MM.1S (cell line): ENCODE measurements at regions not wholly inside any gene's neighbourhood (a gene's known extent, or its start where the extent isn't known, plus 50 kb on each side); places are given as distances from the start of the nearest gene placed in this dataset.

Source experiments
- DNase-seq: peaks from one replicate; pipeline ENCODE4 v3.0.0-alpha.2; 2015
- H2AFZ ChIP-seq: fragments of 300-600 bp; sonication (generic); 2 replicates; pipeline ENCODE4 v1.6.0; 2016; ENCODE audit warnings: antibody characterized with exemption, low read length
- H3F3A ChIP-seq: fragments of 300-600 bp; sonication (generic); 2 replicates; pipeline ENCODE4 v1.6.1; 2016; ENCODE audit warnings: mild to moderate bottlenecking, antibody characterized with exemption, low read length, moderate library complexity, mixed read lengths; ENCODE audit not compliant: insufficient read depth
- H3K27ac ChIP-seq: fragments of 300-600 bp; sonication (generic); 2 replicates; pipeline ENCODE4 v1.5.1; 2016; ENCODE audit warnings: mild to moderate bottlenecking, low read length
- H3K27me3 ChIP-seq: fragments of 300-600 bp; sonication (generic); replicated peaks from 2 replicates; pipeline ENCODE4 v1.6.0; 2016; ENCODE audit warnings: low read length; ENCODE audit not compliant: insufficient read depth
- H3K36me3 ChIP-seq: fragments of 300-600 bp; sonication (generic); replicated peaks from 2 replicates; pipeline ENCODE4 v1.6.1; 2016; ENCODE audit warnings: mild to moderate bottlenecking, low read length, mixed read lengths; ENCODE audit not compliant: insufficient read depth
- H3K4me1 ChIP-seq: fragments of 300-600 bp; sonication (generic); 2 replicates; pipeline ENCODE4 v1.6.1; 2016; ENCODE audit warnings: low read length, mixed read lengths
- H3K4me2 ChIP-seq: fragments of 300-600 bp; sonication (generic); 2 replicates; pipeline ENCODE4 v1.6.0; 2016; ENCODE audit warnings: low read depth, low read length
- H3K4me3 ChIP-seq: fragments of 300-600 bp; sonication (generic); 2 replicates; pipeline ENCODE4 v1.5.1; 2016; ENCODE audit warnings: low read length, mixed read lengths
- H3K79me2 ChIP-seq: fragments of 300-600 bp; sonication (generic); 2 replicates; pipeline ENCODE4 v1.6.1; 2016; ENCODE audit warnings: mixed run types, low read length, mixed read lengths
- H3K9ac ChIP-seq: fragments of 300-600 bp; sonication (generic); 2 replicates; pipeline ENCODE4 v1.6.1; 2016; ENCODE audit warnings: low read length, mixed read lengths
- H3K9me2 ChIP-seq: fragments of 300-600 bp; sonication (generic); replicated peaks from 2 replicates; pipeline ENCODE4 v1.6.1; 2016; ENCODE audit warnings: mild to moderate bottlenecking, low read length, mixed read lengths; ENCODE audit not compliant: insufficient read depth
- H3K9me3 ChIP-seq: fragments of 300-600 bp; sonication (generic); replicated peaks from 2 replicates; pipeline ENCODE4 v1.6.1; 2016; ENCODE audit warnings: mild to moderate bottlenecking, low read length, mixed read lengths; ENCODE audit not compliant: insufficient read depth
- H4K20me1 ChIP-seq: fragments of 300-600 bp; sonication (generic); 2 replicates; pipeline ENCODE4 v1.6.1; 2016; ENCODE audit warnings: mild to moderate bottlenecking, low read length, moderate library complexity, mixed read lengths; ENCODE audit not compliant: insufficient read depth
- CTCF ChIP-seq: fragments of 300-600 bp; sonication (generic); IDR thresholded peaks from 2 replicates; pipeline ENCODE4 v1.5.1; 2016; ENCODE audit warnings: antibody characterized with exemption, low read length, mixed read lengths
- EZH2 ChIP-seq: fragments of 300-600 bp; sonication (generic); optimal IDR thresholded peaks from 2 replicates; pipeline ENCODE3; 2017; ENCODE audit warnings: low read depth, mild to moderate bottlenecking, antibody characterized with exemption, low read length, mixed read lengths
- EZH2phosphoT487 ChIP-seq: fragments of 300-600 bp; sonication (generic); IDR thresholded peaks from 2 replicates; pipeline ENCODE4 v1.6.1; 2018; ENCODE audit warnings: antibody characterized with exemption, low read length

GRCh38 chr3:191707817-191708216 lies 246.9 kb downstream of the PYDC2 start:
- H3K4me1 ChIP-seq: no peaks in the 10 kb centered on the region
- no peak overlapping the region for H3K27ac ChIP-seq
- no peak overlapping the region for H2AFZ ChIP-seq
- H3K27me3 ChIP-seq: no peaks in the 10 kb centered on the region
- no peak overlapping the region for H3K9ac ChIP-seq
- H3K36me3 ChIP-seq: no peaks in the 10 kb centered on the region
- no peaks in the 10 kb centered on the region for H4K20me1 ChIP-seq
- H3K4me2 ChIP-seq: no peak overlapping the region
- H3K9me2 ChIP-seq: no peaks in the 10 kb centered on the region
- no peak for DNase-seq
- H3K4me3 ChIP-seq: no peak overlapping the region
- TF ChIP-seq CTCF: no peak
- TF ChIP-seq EZH2phosphoT487: no peak
- TF ChIP-seq EZH2: no peak
- no peaks in the 10 kb centered on the region for H3K9me3 ChIP-seq
- H3F3A ChIP-seq: no peaks in the 10 kb centered on the region
- no peaks in the 10 kb centered on the region for H3K79me2 ChIP-seq

- TF ChIP-seq EZH2 (no peak), CTCF (no peak), EZH2phosphoT487 (no peak)
- H3K4me1 ChIP-seq: no peaks in the 10 kb centered on the region
- no peak overlapping the region for H3K4me3 ChIP-seq
- H3K4me2 ChIP-seq: no peak overlapping the region
- H3K36me3 ChIP-seq: no peaks in the 10 kb centered on the region
- no peaks in the 10 kb centered on the region for H3K79me2 ChIP-seq
- no peak for DNase-seq
- no peaks in the 10 kb centered on the region for H4K20me1 ChIP-seq
- H2AFZ ChIP-seq: no peak overlapping the region
- H3K9me2 ChIP-seq: no peaks in the 10 kb centered on the region
- H3K27me3 ChIP-seq: no peaks in the 10 kb centered on the region
- no peaks in the 10 kb centered on the region for H3F3A ChIP-seq
- H3K9ac ChIP-seq: no peak overlapping the region
- H3K9me3 ChIP-seq: no peaks in the 10 kb centered on the region
- no peak overlapping the region for H3K27ac ChIP-seq
Observed at GRCh38 chr3:191715585-191715984, 254.6 kb downstream of the PYDC2 start.

- Histone ChIP-seq H3K4me3 (no peak overlapping the region), H3K4me1 (no peaks in the 10 kb centered on the region), H3K9me3 (no peaks in the 10 kb centered on the region), H3K4me2 (no peak overlapping the region), H3K27me3 (no peaks in the 10 kb centered on the region), H3K36me3 (no peaks in the 10 kb centered on the region), H2AFZ (no peak overlapping the region), H3K9me2 (no peaks in the 10 kb centered on the region), H3F3A (no peaks in the 10 kb centered on the region), H3K9ac (no peak overlapping the region), H3K79me2 (no peaks in the 10 kb centered on the region), H4K20me1 (no peaks in the 10 kb centered on the region), H3K27ac (no peak overlapping the region)
- TF ChIP-seq CTCF: no peak
- TF ChIP-seq EZH2: no peak
- TF ChIP-seq EZH2phosphoT487: no peak
- DNase-seq: no peak
Observed at GRCh38 chr3:191721390-191721861, 260.5 kb downstream of the PYDC2 start.
